MG63 (cell line): ENCODE measurements at regions not wholly inside any gene's neighbourhood (a gene's known extent, or its start where the extent isn't known, plus 50 kb on each side); places are given as distances from the start of the nearest gene placed in this dataset.
"Not testable (repeated sequence)": the region's sequence is repeated elsewhere in the genome, so short reads cannot be mapped to it uniquely, and the experiment has no call there.

Experiments
- DNase-seq: peaks from one replicate; pipeline ENCODE4 v3.0.0-alpha.2; 2020
- H3K27me3 ChIP-seq: fragments of 250-450 bp; sonication (Bioruptor Pico); 2 replicates; pipeline ENCODE4 v1.5.1; 2020; ENCODE audit warnings: mild to moderate bottlenecking, moderate library complexity
- H3K36me3 ChIP-seq: fragments of 250-450 bp; sonication (Bioruptor Pico); 2 replicates; pipeline ENCODE4 v1.5.1; 2020; ENCODE audit warnings: mild to moderate bottlenecking, moderate library complexity
- H3K4me3 ChIP-seq: fragments of 250-450 bp; sonication (Bioruptor Pico); 2 replicates; pipeline ENCODE4 v1.5.1; 2020; ENCODE audit warnings: mild to moderate bottlenecking, moderate library complexity
- H3K9me3 ChIP-seq: fragments of 250-450 bp; sonication (Bioruptor Pico); 2 replicates; pipeline ENCODE4 v1.5.1; 2020; ENCODE audit warnings: mild to moderate bottlenecking, moderate library complexity

DNA sequence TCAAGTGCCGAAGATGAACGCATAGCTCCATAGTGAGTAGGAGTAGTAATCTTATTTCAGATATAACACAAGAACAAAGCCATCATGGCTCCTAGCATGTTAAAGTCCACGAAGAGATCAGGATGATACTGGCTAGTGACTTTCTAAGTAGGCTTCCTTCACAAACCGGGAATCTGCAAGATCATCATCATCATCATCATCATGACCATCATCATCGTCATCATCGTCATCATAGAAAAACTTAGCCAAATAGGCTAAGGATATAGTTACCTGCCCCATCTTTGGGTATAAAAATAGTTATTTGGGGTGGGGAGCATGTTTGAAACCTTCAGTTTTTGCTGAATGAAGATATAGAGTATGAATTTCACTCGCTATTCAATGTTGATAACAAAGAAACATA, 57.9 kb downstream of the PYDC2 start:
- Histone ChIP-seq H3K9me3 (no peaks in the 10 kb centered on the region), H3K4me3 (no peak overlapping the region), H3K36me3 (no peaks in the 10 kb centered on the region), H3K27me3 (no peaks in the 10 kb centered on the region)
- DNase-seq = no peak

DNA sequence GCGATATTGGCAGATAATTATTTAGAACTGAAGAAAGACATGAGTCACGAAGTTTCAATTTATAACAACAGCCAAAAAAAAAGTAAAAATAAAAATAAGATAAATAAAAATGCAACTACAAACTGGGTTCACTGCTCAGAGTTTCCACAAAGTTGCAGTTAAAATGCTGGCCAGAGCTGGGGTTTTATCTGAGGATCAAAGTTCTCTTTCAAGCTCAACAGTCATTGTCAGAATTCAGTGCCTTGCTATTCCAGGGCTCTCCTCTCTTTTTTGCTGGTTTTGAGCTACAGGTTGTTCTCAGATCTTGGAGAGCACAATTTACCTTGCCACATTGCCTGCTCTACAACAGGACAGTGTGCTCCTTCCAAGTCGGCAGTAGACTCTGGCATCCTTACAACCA, 60.1 kb downstream of the PYDC2 start:
- Histone ChIP-seq H3K9me3 (no peaks in the 10 kb centered on the region), H3K4me3 (no peak overlapping the region), H3K36me3 (no peaks in the 10 kb centered on the region), H3K27me3 (no peaks in the 10 kb centered on the region)
- DNase-seq = no peak

DNA sequence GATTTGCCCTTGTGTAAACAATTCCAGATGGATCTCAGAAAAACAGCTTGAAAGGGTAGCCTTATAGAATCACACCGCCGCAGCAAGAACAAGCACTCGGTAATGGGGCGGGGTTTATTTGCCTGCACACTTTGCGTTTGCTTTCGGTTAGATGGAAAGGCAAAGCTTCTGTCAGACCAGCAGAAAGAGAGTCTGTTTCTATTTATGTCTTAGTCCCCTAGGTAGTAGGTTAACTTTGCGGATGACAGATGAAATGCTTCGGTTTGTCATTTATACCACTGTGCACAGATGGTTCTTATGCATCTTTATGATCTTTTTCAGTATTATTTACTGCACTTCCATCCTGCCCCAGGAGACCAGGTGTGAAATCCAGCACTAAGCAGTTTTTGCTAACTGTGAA, 62.2 kb downstream of the PYDC2 start:
- H3K4me3 ChIP-seq = no peak overlapping the region
- no peak for DNase-seq
- H3K36me3 ChIP-seq = no peaks in the 10 kb centered on the region
- no peaks in the 10 kb centered on the region for H3K27me3 ChIP-seq
- no peaks in the 10 kb centered on the region for H3K9me3 ChIP-seq

DNA sequence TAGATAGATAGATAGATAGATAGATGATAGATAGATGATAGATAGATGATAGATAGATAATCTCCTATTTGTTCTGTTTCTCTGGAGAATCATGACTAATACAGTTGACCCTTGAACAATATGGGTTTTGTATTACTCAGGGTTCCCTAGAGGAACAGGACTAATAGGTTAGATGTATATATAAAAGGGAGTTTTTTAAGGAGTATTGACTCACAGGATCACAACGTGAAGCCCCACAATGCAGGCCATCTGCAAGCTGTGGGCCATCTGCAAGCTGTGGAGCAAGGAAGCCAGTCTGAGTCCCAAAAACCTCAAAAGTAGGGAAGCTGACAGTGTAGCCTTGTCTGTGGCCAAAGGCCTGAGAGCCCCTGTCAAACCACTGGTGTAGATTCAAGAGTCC, 67.6 kb downstream of the PYDC2 start:
- no peak for DNase-seq
- H3K4me3 ChIP-seq = no peak overlapping the region
- no peaks in the 10 kb centered on the region for H3K9me3 ChIP-seq
- no peaks in the 10 kb centered on the region for H3K36me3 ChIP-seq
- no peaks in the 10 kb centered on the region for H3K27me3 ChIP-seq

DNA sequence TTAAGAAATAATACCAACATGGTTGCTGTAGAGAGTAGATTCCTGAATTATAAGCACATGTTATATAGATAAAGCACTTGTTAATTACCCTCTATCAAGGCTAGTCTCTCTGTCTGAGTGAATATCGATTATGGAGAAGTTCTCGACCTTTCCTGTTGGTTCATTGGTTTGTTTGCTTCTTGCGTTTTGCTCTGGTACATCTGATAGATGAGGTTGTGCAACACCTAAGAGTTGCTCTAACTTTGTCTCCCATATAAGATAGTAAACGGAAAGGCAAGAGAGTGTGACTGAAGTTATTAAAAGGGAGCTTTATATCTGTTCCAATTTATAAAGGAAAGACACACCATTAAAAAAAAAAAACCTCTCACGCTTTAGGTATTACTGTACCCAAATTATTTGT, 69.0 kb downstream of the PYDC2 start:
- Histone ChIP-seq H3K9me3 (no peaks in the 10 kb centered on the region), H3K4me3 (no peak overlapping the region), H3K36me3 (no peaks in the 10 kb centered on the region), H3K27me3 (no peaks in the 10 kb centered on the region)
- DNase-seq = no peak

DNA sequence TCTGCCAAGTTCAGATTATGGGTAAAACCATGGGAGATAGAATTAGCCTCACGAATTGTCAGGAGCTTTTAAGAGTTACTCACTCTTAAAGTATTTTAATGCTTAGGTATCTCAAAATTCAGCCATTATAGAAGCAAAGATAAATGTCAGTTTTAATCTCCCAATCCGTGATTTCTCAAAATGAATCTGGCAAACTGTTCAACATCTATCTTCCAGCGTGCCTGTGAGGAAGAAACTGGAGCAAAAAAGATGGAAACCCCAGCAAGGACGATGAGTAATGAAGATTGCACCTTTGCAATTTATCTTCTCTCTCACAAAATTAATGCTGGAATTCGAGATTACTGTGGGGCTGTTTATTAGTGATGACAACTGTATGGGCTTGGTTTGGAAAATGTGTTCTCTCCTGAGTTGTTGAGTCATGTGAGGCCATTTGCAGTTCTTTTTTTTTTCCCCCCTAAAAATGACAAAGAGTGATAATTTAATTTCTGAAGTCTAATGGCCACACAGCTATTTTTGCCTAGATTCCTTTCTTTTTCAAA, 70.5 kb downstream of the PYDC2 start:
- H3K4me3 ChIP-seq = no peak overlapping the region
- H3K9me3 ChIP-seq = no peaks in the 10 kb centered on the region
- H3K27me3 ChIP-seq = no peaks in the 10 kb centered on the region
- no peaks in the 10 kb centered on the region for H3K36me3 ChIP-seq
- no peak for DNase-seq

DNA sequence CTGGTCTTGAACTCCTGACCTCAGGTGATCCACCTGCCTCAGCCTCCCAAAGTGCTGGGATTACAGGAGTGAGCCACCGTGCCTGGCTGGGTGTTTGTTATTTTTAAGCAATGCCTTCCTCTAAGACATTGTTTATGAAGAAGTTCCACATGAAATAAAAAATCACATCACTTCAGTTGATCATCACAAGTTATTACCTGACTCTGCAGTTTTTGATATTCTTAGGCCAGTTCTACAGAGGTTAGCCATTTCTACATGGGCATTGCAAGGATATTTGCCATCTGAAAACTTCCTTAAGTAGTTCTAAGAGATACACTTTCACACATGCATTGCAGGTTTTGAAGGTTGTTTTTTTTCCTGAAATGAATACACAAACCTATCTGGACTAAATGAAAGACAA, 82.1 kb downstream of the PYDC2 start:
- Histone ChIP-seq H3K9me3 (no peaks in the 10 kb centered on the region; the same call in 1 of the 2 replicates), H3K36me3 (no peaks in the 10 kb centered on the region), H3K27me3 (no peaks in the 10 kb centered on the region), H3K4me3 (no peak overlapping the region)
- DNase-seq = no peak

DNA sequence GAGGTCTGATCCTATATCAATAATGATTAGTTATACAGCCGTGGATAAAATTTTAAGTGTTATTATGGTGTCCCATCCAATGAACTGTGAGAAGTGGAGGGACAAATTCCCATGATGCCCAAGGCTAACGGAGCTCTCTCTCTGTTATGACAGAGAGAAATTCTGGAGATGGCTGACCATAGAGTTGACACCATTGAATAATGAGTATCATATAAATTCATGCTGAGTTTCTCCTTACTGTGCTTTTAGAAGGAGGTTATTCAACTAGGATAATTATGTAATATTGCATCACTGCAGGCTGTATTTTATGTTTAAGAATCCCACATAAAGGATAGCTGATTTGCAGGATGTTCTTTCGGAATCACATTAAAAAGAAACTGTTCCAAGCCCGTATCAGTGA, 82.9 kb downstream of the PYDC2 start:
- no peak for DNase-seq
- no peaks in the 10 kb centered on the region; the same call in 1 of the 2 replicates for H3K9me3 ChIP-seq
- no peaks in the 10 kb centered on the region for H3K27me3 ChIP-seq
- no peak overlapping the region for H3K4me3 ChIP-seq
- H3K36me3 ChIP-seq = no peaks in the 10 kb centered on the region

DNA sequence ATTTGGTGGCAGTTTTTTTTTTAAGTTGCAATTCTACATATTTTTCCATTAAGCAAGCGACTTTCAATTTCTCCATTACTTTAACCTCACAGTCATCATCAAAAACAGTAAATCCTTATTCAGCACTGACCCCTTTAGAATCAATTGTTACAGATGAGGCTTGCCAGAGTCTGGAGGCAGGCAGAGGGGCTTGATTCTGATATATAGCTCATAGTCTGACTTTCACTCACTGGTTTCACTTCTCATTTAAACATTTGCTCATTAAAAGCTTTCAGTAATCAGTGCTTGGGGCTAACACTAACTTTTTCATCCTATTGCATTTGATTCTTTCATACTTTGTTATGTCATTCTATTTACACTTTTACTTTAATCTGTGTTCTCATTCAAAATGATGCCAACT, 88.4 kb downstream of the PYDC2 start:
- no peaks in the 10 kb centered on the region; the same call in 1 of the 2 replicates for H3K9me3 ChIP-seq
- no peaks in the 10 kb centered on the region for H3K27me3 ChIP-seq
- no peak overlapping the region for H3K4me3 ChIP-seq
- H3K36me3 ChIP-seq = no peaks in the 10 kb centered on the region
- no peak for DNase-seq

DNA sequence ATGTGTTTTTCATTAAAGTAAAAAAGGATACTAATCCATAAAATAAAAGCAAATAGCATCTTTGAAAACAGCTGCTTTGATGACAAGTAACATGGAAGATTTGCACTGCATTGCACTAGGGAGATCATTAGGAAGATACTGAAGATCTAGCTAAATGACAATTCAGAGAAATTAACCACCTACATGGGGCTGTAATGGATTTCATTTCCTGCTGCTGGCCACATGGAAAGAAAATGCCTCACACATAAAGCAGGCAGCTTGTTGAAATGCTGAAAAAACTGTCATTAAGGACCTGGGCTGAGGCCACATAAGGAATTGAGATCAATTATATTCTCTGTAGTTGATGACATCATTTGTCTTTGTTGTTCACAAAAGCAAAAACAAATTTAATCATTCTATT, 94.1 kb downstream of the PYDC2 start:
- Histone ChIP-seq H3K27me3 (no peaks in the 10 kb centered on the region), H3K9me3 (no peaks in the 10 kb centered on the region), H3K4me3 (no peak overlapping the region), H3K36me3 (no peaks in the 10 kb centered on the region)
- no peak for DNase-seq

DNA sequence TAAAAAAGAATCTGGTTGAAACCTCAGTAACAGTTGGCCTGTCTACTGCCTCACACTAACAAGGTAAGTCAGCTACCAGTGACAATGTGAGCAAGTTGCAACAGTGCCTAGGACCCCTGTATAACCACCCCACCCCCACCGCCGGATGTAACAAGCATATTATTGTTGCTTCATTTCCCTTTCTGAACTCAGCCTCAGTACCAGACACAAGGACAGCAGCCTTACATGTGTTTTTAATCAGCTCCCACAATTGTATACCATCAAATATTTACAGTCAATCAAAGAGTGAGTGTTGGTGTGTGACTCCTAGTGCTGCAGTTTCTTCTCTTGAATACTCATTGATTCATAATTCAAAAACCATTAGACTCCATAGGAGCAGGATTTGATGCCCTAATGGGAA, 96.4 kb downstream of the PYDC2 start:
- no peaks in the 10 kb centered on the region for H3K36me3 ChIP-seq
- no peaks in the 10 kb centered on the region for H3K27me3 ChIP-seq
- H3K9me3 ChIP-seq = no peaks in the 10 kb centered on the region
- no peak overlapping the region for H3K4me3 ChIP-seq
- no peak for DNase-seq

DNA sequence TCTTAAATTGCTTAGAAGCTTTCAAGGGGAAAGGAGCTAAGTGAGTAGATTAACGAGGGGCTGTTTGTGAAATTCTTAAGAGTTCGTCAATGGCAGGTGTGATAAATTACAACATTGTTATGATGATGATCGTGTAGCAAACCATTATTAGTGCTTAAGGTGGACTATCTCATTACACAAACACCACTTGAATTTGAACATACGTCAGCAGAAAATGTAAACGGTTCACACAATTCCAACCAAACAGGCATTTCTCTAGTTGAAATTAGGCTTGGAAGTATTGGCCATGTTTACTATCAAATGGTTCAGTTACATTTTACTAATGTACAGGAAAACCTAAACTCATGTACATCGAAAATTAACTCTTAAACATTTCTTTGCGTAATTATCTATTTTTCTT, 102.8 kb downstream of the PYDC2 start:
- H3K27me3 ChIP-seq = no peaks in the 10 kb centered on the region; the same call in 1 of the 2 replicates
- H3K36me3 ChIP-seq = no peaks in the 10 kb centered on the region
- no peak for DNase-seq
- H3K4me3 ChIP-seq = no peak overlapping the region
- no peaks in the 10 kb centered on the region; the same call in 1 of the 2 replicates for H3K9me3 ChIP-seq

DNA sequence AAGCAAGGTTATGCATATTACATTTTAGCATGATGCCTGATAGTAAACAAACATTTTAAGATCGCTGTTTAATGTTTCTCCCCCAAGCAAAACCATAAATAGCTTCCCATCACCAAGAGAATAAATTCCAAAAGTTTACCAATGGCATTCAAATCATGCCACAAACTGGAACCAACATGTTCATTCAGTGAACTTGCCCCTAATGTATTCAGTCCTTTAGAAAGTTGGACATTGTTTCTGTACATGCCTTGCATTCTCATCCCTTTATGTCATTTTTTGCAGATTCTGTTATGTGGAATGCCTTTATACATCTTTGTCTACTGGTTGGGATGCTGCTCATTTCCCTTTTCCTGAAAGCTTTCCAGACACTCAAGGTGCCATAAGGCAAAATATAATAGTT, 105.5 kb downstream of the PYDC2 start:
- Histone ChIP-seq H3K4me3 (no peak overlapping the region), H3K27me3 (no peaks in the 10 kb centered on the region; the same call in 1 of the 2 replicates), H3K36me3 (no peaks in the 10 kb centered on the region), H3K9me3 (no peaks in the 10 kb centered on the region; the same call in 1 of the 2 replicates)
- no peak for DNase-seq

DNA sequence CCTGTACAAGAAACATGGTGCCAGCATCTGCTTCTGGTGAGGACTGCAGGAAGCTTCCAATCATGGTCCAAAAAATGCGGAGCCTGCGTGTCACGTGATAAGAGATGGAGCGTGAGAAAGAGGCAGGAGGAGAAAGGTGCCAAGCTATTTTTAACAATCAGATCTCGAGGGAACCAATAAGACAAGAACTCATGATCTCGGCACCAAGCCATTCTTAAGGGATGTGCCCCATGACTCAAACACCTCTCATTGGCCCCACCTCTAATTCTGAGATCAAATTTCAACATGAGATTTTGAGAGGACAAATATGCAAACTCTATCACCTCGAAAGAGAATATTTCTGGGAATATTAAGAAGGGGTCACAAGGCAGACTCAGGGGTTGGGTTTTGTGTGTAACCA, 107.2 kb downstream of the PYDC2 start:
- no peaks in the 10 kb centered on the region; the same call in 1 of the 2 replicates for H3K9me3 ChIP-seq
- no peak for DNase-seq
- H3K36me3 ChIP-seq = no peaks in the 10 kb centered on the region
- H3K4me3 ChIP-seq = no peak overlapping the region
- no peaks in the 10 kb centered on the region for H3K27me3 ChIP-seq

DNA sequence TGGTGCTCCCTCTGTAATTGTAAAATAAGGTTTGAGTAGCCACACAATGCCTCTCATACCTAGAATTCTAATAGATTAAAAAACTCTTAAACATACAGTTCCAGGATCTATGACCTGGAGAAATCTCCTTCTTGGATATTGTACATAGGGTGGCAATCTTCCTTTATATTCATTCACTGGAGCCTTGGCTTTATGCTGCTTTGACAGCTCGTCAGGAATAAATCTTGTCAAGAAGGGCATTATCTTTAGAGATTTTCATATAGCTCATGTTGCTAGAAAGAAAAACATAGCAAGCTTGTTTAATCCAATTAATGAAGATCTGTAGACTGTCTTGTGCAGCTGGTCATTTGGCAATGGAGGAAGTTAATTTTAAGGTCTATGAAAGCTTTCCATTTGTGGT, 131.1 kb downstream of the PYDC2 start:
- Histone ChIP-seq H3K36me3 (no peaks in the 10 kb centered on the region), H3K9me3 (no peaks in the 10 kb centered on the region), H3K4me3 (no peak overlapping the region), H3K27me3 (no peaks in the 10 kb centered on the region)
- DNase-seq = no peak

DNA sequence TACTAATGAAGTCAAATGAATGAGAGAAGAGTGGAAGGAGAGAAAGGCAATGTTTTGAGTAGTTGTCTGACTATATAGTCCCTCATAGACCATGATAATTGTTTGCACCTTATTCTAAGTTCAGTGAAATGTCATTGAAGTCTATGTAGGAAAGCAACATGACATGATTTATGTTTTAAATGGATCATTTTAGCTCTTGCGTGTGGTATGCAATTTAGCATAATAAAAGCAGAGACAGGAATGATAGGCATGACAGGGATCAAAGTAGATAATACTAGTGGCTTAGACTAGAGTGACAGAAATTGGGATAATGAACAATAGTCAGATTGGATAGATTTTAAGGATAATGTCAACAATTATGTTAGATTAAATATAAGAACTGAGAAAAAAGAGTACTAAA, 132.5 kb downstream of the PYDC2 start:
- Histone ChIP-seq H3K4me3 (no peak overlapping the region), H3K27me3 (no peaks in the 10 kb centered on the region), H3K36me3 (no peaks in the 10 kb centered on the region), H3K9me3 (no peaks in the 10 kb centered on the region)
- no peak for DNase-seq

DNA sequence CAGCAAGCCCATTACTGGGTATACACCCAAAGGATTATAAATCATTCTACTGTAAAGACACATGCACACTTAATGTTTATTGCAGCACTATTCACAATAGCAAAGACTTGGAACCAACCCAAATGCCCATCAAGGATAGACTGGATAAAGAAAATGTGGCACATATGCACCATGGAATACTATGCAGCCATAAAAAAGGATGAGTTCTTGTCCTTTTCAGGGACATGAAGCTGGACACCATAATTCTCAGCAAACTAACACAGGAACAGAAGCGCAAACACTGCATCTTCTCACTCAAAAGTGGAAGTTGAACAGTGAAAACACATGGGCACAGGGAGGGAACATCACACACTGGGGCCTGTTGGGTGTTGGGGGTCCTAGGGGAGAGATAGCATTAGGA, 154.5 kb downstream of the PYDC2 start:
- H3K36me3 ChIP-seq, H3K4me3 ChIP-seq, DNase-seq, H3K27me3 ChIP-seq, H3K9me3 ChIP-seq: not testable (repeated sequence)

DNA sequence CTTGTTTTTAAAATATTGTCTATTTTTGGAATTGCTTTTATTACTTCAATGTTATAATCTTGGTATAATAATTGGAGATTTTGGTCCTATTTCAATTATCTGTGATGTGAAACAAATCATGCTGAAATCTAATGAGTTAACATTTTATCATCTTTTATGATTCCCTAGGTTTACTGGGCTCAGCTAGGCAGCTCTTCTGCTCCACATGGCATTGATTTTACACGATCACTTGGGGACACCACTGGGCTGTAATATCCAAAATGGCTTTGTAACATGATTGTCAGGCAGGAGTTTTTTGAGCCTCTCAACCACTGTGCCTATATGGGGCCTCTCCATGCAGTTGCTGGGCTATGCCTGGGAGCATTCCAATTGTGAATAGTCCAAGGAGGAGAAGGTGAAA, 163.3 kb downstream of the PYDC2 start:
- H3K27me3 ChIP-seq = no peaks in the 10 kb centered on the region
- no peak for DNase-seq
- no peaks in the 10 kb centered on the region for H3K9me3 ChIP-seq
- H3K4me3 ChIP-seq = no peak overlapping the region
- H3K36me3 ChIP-seq = no peaks in the 10 kb centered on the region

DNA sequence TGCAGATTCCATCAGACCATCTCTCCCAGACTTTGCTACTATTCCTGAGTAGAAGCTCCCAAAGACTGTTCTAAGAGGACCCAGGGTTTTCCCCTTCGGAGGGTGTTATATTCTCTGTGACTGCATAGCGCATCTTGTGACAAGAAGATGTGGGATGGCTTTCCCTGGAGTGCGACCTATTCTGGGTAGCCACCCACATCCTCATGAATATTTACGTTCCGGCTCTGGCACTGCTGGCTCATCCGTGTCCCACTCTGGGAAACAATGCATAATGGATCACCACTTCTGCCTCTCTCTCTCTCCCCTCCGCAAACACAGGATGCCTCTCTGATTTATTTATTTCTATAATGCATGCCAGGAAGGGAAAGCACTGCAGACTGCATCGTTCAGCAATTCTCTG, 166.1 kb downstream of the PYDC2 start:
- Histone ChIP-seq H3K36me3 (no peaks in the 10 kb centered on the region), H3K4me3 (no peak overlapping the region), H3K27me3 (no peaks in the 10 kb centered on the region), H3K9me3 (no peaks in the 10 kb centered on the region)
- DNase-seq = no peak
